AG08396 (cell line): ENCODE measurements at regions not wholly inside any gene's neighbourhood (a gene's known extent, or its start where the extent isn't known, plus 50 kb on each side); places are given as distances from the start of the nearest gene placed in this dataset.

Source experiments
- DNase-seq: peaks from one replicate; pipeline ENCODE4 v3.0.0; 2012; ENCODE audit warnings: low spot score, mixed read lengths

GRCh38 chr6:82646231-82646615 is 282.6 kb downstream of the TPBG start:
- DNase-seq, result no peak

- DNase-seq, result no peak
Observed at GRCh38 chr6:82651845-82652335, 288.3 kb downstream of the TPBG start.

- DNase-seq, result no peak
Observed at GRCh38 chr6:82679232-82679631, 315.6 kb downstream of the TPBG start.

- DNase-seq, result no peak
Observed at GRCh38 chr6:82680192-82680591, 316.6 kb downstream of the TPBG start.

- DNase-seq, result no peak
Observed at GRCh38 chr6:82681119-82681714, 317.6 kb downstream of the TPBG start.

GRCh38 chr6:82686719-82687118 is 323.1 kb downstream of the TPBG start:
- no peak for DNase-seq

- DNase-seq, result no peak
Observed at GRCh38 chr6:82687855-82688254, 324.2 kb downstream of the TPBG start.

- DNase-seq, result no peak
Observed at GRCh38 chr6:82690283-82690682, 326.7 kb downstream of the TPBG start.

- no peak for DNase-seq
Observed at GRCh38 chr6:82691997-82692396, 328.4 kb downstream of the TPBG start.

GRCh38 chr6:82693094-82693493 is 329.5 kb downstream of the TPBG start:
- no peak for DNase-seq

- no peak for DNase-seq
Observed at GRCh38 chr6:82701341-82701740, 337.7 kb downstream of the TPBG start.

- no peak for DNase-seq
Observed at GRCh38 chr6:82702574-82702973, 339.0 kb downstream of the TPBG start.

- DNase-seq, result no peak
Observed at GRCh38 chr6:82703230-82703629, 339.6 kb downstream of the TPBG start.

- DNase-seq, result no peak
Observed at GRCh38 chr6:82704045-82704444, 340.4 kb downstream of the TPBG start.

- DNase-seq, result no peak
Observed at GRCh38 chr6:82705579-82705978, 342.0 kb downstream of the TPBG start.

- DNase-seq, result peak; percentile 7
Observed at GRCh38 chr6:82711105-82711827, 347.6 kb downstream of the TPBG start.

GRCh38 chr6:82711971-82712370 is 348.4 kb downstream of the TPBG start:
- DNase-seq, result no peak

GRCh38 chr6:82712389-82712788 is 348.8 kb downstream of the TPBG start:
- DNase-seq, result no peak

- DNase-seq, result no peak
Observed at GRCh38 chr6:82712826-82713225, 349.2 kb downstream of the TPBG start.

GRCh38 chr6:82720992-82721391 is 344.6 kb downstream of the UBE3D start:
- no peak for DNase-seq

- DNase-seq, result no peak
Observed at GRCh38 chr6:82735790-82736189, 329.9 kb downstream of the UBE3D start.

GRCh38 chr6:82737965-82738364 is 327.7 kb downstream of the UBE3D start:
- no peak for DNase-seq

GRCh38 chr6:82738773-82739172 is 326.9 kb downstream of the UBE3D start:
- DNase-seq, result no peak

GRCh38 chr6:82739303-82739702 is 326.3 kb downstream of the UBE3D start:
- DNase-seq, result no peak
